GM19324 (cell line): ENCODE measurements at regions not wholly inside any gene's neighbourhood (a gene's known extent, or its start where the extent isn't known, plus 50 kb on each side); places are given as distances from the start of the nearest gene placed in this dataset.
"Not testable (repeated sequence)": the region's sequence is repeated elsewhere in the genome, so short reads cannot be mapped to it uniquely, and the experiment has no call there.

Experiments
- ATAC-seq: cut with Tn5 transposase; IDR thresholded peaks from one replicate; pipeline ENCODE4 v1.9.1; 2021; ENCODE audit warnings: mild to moderate bottlenecking, moderate library complexity; ENCODE audit not compliant: unreplicated experiment, low FRiP score

- ATAC-seq, result no peak
These were observed 69.5 kb upstream of the PSME4 start for GRCh38 chr2:54040250-54040649.

DNA sequence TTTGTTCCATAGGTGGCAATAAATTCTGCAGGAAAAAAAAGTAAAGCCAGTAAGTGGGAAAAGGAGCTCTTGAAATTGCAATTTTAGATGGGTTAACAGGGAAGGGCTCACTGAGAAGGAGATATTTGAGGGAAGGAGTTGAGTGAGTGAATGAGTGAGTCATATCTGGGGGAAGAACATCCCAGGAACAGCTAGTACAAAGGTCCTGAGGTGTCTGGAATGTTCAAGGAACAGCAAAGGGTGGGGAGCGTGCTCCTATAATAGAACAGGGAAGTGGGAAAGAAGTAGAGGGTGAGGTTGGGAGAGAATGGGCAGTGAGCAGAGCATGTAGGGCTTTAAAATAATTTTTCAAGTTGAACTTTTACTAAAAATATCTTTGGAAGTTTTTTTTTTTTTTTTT, 68.0 kb upstream of the PSME4 start:
- no peak for ATAC-seq

GRCh38 chr2:54031288-54031687, 60.5 kb upstream of the PSME4 start:
- not testable (repeated sequence) for ATAC-seq

GRCh38 chr2:54030806-54031205, 60.0 kb upstream of the PSME4 start:
- ATAC-seq, result no peak

- ATAC-seq, result no peak
These were observed 59.6 kb upstream of the PSME4 start for GRCh38 chr2:54030396-54030741.

DNA sequence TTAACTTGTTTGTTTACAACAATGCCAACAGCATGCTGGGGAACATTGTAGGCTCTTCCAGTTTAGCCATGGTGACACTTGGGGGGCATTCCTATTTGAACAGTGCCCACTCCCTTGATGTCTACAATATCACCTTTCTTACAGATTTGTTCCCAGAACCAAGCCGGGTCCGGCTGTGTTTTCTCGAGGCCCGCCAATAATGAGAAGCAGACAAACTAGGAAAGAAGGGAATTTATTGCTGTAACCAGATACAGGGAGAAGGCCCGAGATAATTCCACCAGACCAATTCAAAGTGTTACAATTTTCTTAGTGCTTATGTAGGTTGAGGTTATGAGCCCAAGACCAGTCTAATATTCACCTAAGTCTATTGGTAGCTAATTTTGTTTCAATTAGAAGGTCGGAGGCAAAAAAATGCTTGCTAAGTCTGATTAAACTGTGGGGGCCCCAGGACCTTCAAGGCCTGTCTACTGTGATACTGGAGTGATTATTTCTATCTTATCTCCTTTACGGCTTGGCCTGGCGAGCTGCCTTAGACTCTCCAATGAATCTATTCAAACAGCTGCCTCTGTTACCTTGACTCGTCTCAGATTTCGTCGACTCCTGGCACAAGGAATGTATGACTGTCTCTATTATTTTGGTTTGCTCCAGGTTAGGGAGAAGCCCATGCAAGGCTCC, 59.1 kb upstream of the PSME4 start:
- ATAC-seq, result no peak

- ATAC-seq, result not testable (repeated sequence)
These were observed 54.8 kb upstream of the PSME4 start for GRCh38 chr2:54025463-54026075.

DNA sequence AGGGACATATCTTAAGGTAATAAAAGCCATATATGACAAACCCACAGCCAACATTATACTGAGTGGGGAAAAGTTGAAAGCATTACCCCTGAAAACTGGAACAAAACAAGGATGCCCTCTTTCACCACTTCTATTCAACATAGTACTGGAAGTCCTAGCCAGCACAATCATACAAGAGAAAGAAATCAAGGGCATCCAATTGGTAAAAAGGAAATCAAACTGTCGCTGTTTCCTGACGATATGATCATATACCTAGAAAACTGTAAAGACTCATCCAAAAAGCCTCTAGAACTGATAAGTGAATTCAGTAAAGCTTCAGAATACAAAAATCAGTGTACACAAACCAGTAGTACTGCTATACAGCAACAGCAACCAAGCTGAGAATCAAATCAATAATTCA, 53.8 kb upstream of the PSME4 start:
- no peak for ATAC-seq

GRCh38 chr2:54021702-54022101, 50.9 kb upstream of the PSME4 start:
- no peak for ATAC-seq

DNA sequence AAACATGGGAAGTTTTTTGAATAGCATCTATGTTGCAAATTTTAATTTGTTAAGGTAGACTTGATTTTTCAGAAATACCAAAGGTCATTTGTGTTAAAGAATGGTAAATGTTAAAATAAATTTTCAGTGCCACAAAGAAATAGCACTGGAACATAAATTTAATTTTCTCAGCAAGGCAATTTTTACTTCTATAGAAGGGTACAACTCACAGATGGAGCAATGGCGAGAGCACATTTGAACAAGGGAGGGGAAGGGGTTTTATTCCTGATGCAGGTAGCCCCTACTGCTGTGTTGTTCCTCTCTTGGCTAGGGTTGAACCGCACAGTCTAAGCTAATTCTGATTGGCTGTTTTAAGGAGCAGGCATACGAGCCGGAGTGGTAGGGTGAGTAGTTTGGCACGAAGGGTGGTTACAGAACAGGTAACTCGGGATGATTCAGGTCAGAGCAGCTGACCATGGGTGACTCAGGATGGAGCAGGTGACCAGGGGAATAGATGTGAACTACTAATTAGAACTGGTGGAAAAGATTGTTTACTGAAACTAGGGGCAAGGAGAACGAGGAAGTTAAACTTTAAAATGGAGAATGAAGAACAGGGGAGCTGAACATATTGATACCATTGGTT, 50.1 kb upstream of the PSME4 start:
- no peak for ATAC-seq
